ENCODE measurements at regions not wholly inside any gene's neighbourhood (a gene's known extent, or its start where the extent isn't known, plus 50 kb on each side); places are given as distances from the start of the nearest gene placed in this dataset.

- Histone ChIP-seq H3F3A (ENCODE audit: low read length, unreplicated experiment) (no peaks in the 10 kb centered on the region), H4K20me1 (ENCODE audit: low read length) (no peaks in the 10 kb centered on the region), H3K4me3 (ENCODE audit: low read length) (no peak overlapping the region), H3K36me3 (ENCODE audit: low read depth, low read length) (no peaks in the 10 kb centered on the region), H3K9me2 (replicated peaks; ENCODE audit: low read length) (no peaks in the 10 kb centered on the region), H3K27ac (ENCODE audit: low read length) (no peak overlapping the region), H3K4me2 (ENCODE audit: low read length) (no peak overlapping the region), H3K4me1 (ENCODE audit: insufficient read depth, low read length) (no peaks in the 10 kb centered on the region), H3K27me3 (ENCODE audit: low read length) (no peaks in the 10 kb centered on the region), H3K9ac (ENCODE audit: low read length) (no peak overlapping the region), H3K9me3 (ENCODE audit: low read length) (no peaks in the 10 kb centered on the region), H2AFZ (ENCODE audit: low read length) (no peak overlapping the region), H3K79me2 (ENCODE audit: low read length) (no peaks in the 10 kb centered on the region)
- intact Hi-C loops (cut with micrococcal nuclease): no loop called here
- POLR2A ChIA-PET (ENCODE audit: unreplicated experiment): no interaction called here
- TF ChIP-seq EZH2 (IDR thresholded peaks at IDR 0.05; ENCODE audit: low read length, unreplicated experiment) (no peak), EZH2phosphoT487 (IDR thresholded peaks at IDR 0.05; ENCODE audit: borderline replicate concordance, low read length) (no peak)
- TF ChIP-seq, protein P1, sequence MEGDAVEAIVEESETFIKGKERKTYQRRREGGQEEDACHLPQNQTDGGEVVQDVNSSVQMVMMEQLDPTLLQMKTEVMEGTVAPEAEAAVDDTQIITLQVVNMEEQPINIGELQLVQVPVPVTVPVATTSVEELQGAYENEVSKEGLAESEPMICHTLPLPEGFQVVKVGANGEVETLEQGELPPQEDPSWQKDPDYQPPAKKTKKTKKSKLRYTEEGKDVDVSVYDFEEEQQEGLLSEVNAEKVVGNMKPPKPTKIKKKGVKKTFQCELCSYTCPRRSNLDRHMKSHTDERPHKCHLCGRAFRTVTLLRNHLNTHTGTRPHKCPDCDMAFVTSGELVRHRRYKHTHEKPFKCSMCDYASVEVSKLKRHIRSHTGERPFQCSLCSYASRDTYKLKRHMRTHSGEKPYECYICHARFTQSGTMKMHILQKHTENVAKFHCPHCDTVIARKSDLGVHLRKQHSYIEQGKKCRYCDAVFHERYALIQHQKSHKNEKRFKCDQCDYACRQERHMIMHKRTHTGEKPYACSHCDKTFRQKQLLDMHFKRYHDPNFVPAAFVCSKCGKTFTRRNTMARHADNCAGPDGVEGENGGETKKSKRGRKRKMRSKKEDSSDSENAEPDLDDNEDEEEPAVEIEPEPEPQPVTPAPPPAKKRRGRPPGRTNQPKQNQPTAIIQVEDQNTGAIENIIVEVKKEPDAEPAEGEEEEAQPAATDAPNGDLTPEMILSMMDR (conservative IDR thresholded peaks at IDR 0.05; ENCODE audit: low read depth, low read length): no peak
- ATAC-seq (no peak), DNase-seq (no peak)
- no TSS peak for BruUV-seq (replicated peaks)
- CTCF ChIA-PET: no interaction called here
Measured at GRCh38 chr13:69423844-69424243, 683.8 kb upstream of the ATXN8OS start.

- intact Hi-C loops (cut with micrococcal nuclease): no loop called here
Measured at GRCh38 chr13:69418319-69418718, 689.3 kb upstream of the ATXN8OS start.

GRCh38 chr13:69410761-69411160 lies 696.9 kb upstream of the ATXN8OS start:
- Histone ChIP-seq H3K9me3 (ENCODE audit: low read length) (no peaks in the 10 kb centered on the region), H3K4me3 (ENCODE audit: low read length) (no peak overlapping the region), H2AFZ (ENCODE audit: low read length) (no peak overlapping the region), H3F3A (ENCODE audit: low read length, unreplicated experiment) (no peaks in the 10 kb centered on the region), H3K27me3 (ENCODE audit: low read length) (no peaks in the 10 kb centered on the region), H3K79me2 (ENCODE audit: low read length) (no peaks in the 10 kb centered on the region), H3K27ac (ENCODE audit: low read length) (no peak overlapping the region), H3K4me2 (ENCODE audit: low read length) (no peak overlapping the region), H3K36me3 (ENCODE audit: low read depth, low read length) (no peaks in the 10 kb centered on the region), H3K9me2 (replicated peaks; ENCODE audit: low read length) (no peaks in the 10 kb centered on the region), H3K4me1 (ENCODE audit: insufficient read depth, low read length) (no peaks in the 10 kb centered on the region), H4K20me1 (ENCODE audit: low read length) (no peaks in the 10 kb centered on the region), H3K9ac (ENCODE audit: low read length) (no peak overlapping the region)
- TF ChIP-seq EZH2phosphoT487 (IDR thresholded peaks at IDR 0.05; ENCODE audit: borderline replicate concordance, low read length): no peak
- TF ChIP-seq EZH2 (IDR thresholded peaks at IDR 0.05; ENCODE audit: low read length, unreplicated experiment): no peak
- TF ChIP-seq, protein P1 (conservative IDR thresholded peaks at IDR 0.05; ENCODE audit: low read depth, low read length): no peak
- ATAC-seq (no peak), DNase-seq (no peak)
- intact Hi-C loops (cut with micrococcal nuclease): no loop called here
- ChIA-PET POLR2A (ENCODE audit: unreplicated experiment) (no interaction called here), CTCF (no interaction called here)
- BruUV-seq (replicated peaks): no TSS peak

More at GRCh38 chr13:69418319-69418718, 689.3 kb upstream of the ATXN8OS start:
- no peak overlapping the region for H3K9ac ChIP-seq (ENCODE audit: low read length)
- no TSS peak for BruUV-seq (replicated peaks)
- no peak for DNase-seq
- H3K36me3 ChIP-seq (ENCODE audit: low read depth, low read length): no peaks in the 10 kb centered on the region
- H3K9me2 ChIP-seq (replicated peaks; ENCODE audit: low read length): no peaks in the 10 kb centered on the region
- CTCF ChIA-PET: no interaction called here
- no peak overlapping the region for H2AFZ ChIP-seq (ENCODE audit: low read length)
- ATAC-seq: no peak
- no peaks in the 10 kb centered on the region for H3K27me3 ChIP-seq (ENCODE audit: low read length)
- H3K9me3 ChIP-seq (ENCODE audit: low read length): no peaks in the 10 kb centered on the region
- H4K20me1 ChIP-seq (ENCODE audit: low read length): no peaks in the 10 kb centered on the region
- no peaks in the 10 kb centered on the region for H3K4me1 ChIP-seq (ENCODE audit: insufficient read depth, low read length)
- H3K79me2 ChIP-seq (ENCODE audit: low read length): no peaks in the 10 kb centered on the region
- no peak overlapping the region for H3K4me3 ChIP-seq (ENCODE audit: low read length)
- H3K27ac ChIP-seq (ENCODE audit: low read length): no peak overlapping the region
- no peak overlapping the region for H3K4me2 ChIP-seq (ENCODE audit: low read length)
- H3F3A ChIP-seq (ENCODE audit: low read length, unreplicated experiment): no peaks in the 10 kb centered on the region
- POLR2A ChIA-PET (ENCODE audit: unreplicated experiment): no interaction called here
- TF ChIP-seq EZH2phosphoT487 (IDR thresholded peaks at IDR 0.05; ENCODE audit: borderline replicate concordance, low read length) (no peak), EZH2 (IDR thresholded peaks at IDR 0.05; ENCODE audit: low read length, unreplicated experiment) (no peak)
- TF ChIP-seq, protein P1 (conservative IDR thresholded peaks at IDR 0.05; ENCODE audit: low read depth, low read length): no peak

Measured in PC-3 (cell line).